H1 (cell line): ENCODE measurements at regions not wholly inside any gene's neighbourhood (a gene's known extent, or its start where the extent isn't known, plus 50 kb on each side); places are given as distances from the start of the nearest gene placed in this dataset.

Experiments used
- CTCF ChIA-PET: fragments of 300-600 bp; sonication (Branson Sonifier 250); formaldehyde crosslinking; loops from one replicate; lab custom pipeline; 2021; ENCODE audit not compliant: partially characterized antibody; lab: Charles Lee
- POLR2A ChIA-PET: fragments of 300-600 bp; sonication (Branson Sonifier 250); formaldehyde crosslinking; loops from one replicate; lab custom pipeline; 2021; ENCODE audit warnings: inconsistent platforms; ENCODE audit not compliant: partially characterized antibody; lab: Charles Lee
- DNase-seq, 2 experiments: peaks; one replicate each; pipeline versions ENCODE4 v3.0.0 to v3.0.0-alpha.2; 2010 to 2022; ENCODE audit warnings: low spot score in 2 of 2, low read depth in 1 of 2, mixed read lengths in 1 of 2
- FAIRE-seq: peaks from 2 replicates; lab custom pipeline; 2011; peaks lifted over from hg19 to GRCh38; lab: Jason Lieb, UNC
- H2AFZ ChIP-seq: 2 replicates; pipeline ENCODE4 v1.8.1; 2012; ENCODE audit warnings: low read length, inconsistent platforms
- H2AK5ac ChIP-seq: 2 replicates; pipeline ENCODE4 v1.6.1; 2013; ENCODE audit warnings: low read depth, low read length
- H2BK120ac ChIP-seq: replicated peaks from 2 replicates; pipeline ENCODE3; 2013; ENCODE audit warnings: low read depth, low read length, inconsistent platforms
- H2BK12ac ChIP-seq: 2 replicates; pipeline ENCODE4 v1.6.1; 2013; ENCODE audit warnings: low read depth, low read length
- H2BK15ac ChIP-seq: 2 replicates; pipeline ENCODE4 v1.6.1; 2013; ENCODE audit warnings: low read length
- H2BK20ac ChIP-seq: 2 replicates; pipeline ENCODE4 v1.6.1; 2013; ENCODE audit warnings: low read length
- H2BK5ac ChIP-seq: 2 replicates; pipeline ENCODE4 v1.6.1; 2013; ENCODE audit warnings: low read depth, low read length
- H3K14ac ChIP-seq: 2 replicates; pipeline ENCODE4 v1.6.1; 2013; ENCODE audit warnings: inconsistent platforms; ENCODE audit not compliant: insufficient read length
- H3K18ac ChIP-seq: 2 replicates; pipeline ENCODE4 v1.6.1; 2013; ENCODE audit warnings: low read length; ENCODE audit errors: extremely low read depth
- H3K23ac ChIP-seq: 2 replicates; pipeline ENCODE4 v1.6.1; 2013; ENCODE audit warnings: inconsistent platforms; ENCODE audit not compliant: insufficient read length
- H3K23me2 ChIP-seq: 2 replicates; pipeline ENCODE4 v1.6.1; 2013; ENCODE audit warnings: low read depth, low read length
- H3K27ac ChIP-seq: 2 replicates; pipeline ENCODE4 v1.6.1; 2011; ENCODE audit warnings: low read depth, low read length, inconsistent platforms
- H3K27me3 ChIP-seq, 4 experiments: replicated peaks in 1 of 4; 1 replicate in 1 of 4; 2 replicates in 3 of 4; pipeline versions ENCODE4 v1.6.1 to v1.8.1; 2011 to 2013; ENCODE audit warnings: low read length in 3 of 4, mild to moderate bottlenecking in 3 of 4, inconsistent platforms in 2 of 4, mixed read lengths in 2 of 4, moderate library complexity in 1 of 4; ENCODE audit not compliant: control insufficient read depth in 3 of 4, insufficient read depth in 3 of 4; ENCODE audit errors: extremely low read depth in 1 of 4
- H3K36me3 ChIP-seq, 4 experiments: 2 replicates each; pipeline versions ENCODE4 v1.6.1 to v1.8.1; 2011 to 2013; ENCODE audit warnings: mild to moderate bottlenecking in 4 of 4, low read length in 3 of 4, moderate library complexity in 2 of 4, control low read depth in 1 of 4, inconsistent platforms in 1 of 4; ENCODE audit not compliant: insufficient read depth in 4 of 4, control insufficient read depth in 2 of 4
- H3K4ac ChIP-seq: replicated peaks from 2 replicates; pipeline ENCODE3; 2013; ENCODE audit warnings: low read length, low read depth, mixed read lengths, inconsistent platforms; ENCODE audit not compliant: insufficient read length
- H3K4me1 ChIP-seq, 4 experiments: replicated peaks in 1 of 4; 1 replicate in 1 of 4; 2 replicates in 3 of 4; pipeline versions ENCODE4 v1.6.1 to v1.8.1; 2011 to 2013; ENCODE audit warnings: low read length in 3 of 4, inconsistent platforms in 2 of 4, mixed read lengths in 1 of 4; ENCODE audit not compliant: insufficient read depth in 4 of 4, control insufficient read depth in 3 of 4
- H3K4me2 ChIP-seq, 2 experiments: 2 replicates each; pipeline versions ENCODE4 v1.6.1 to v1.8.1; 2011 to 2013; ENCODE audit warnings: low read depth in 2 of 2, low read length in 2 of 2, control low read depth in 1 of 2, inconsistent platforms in 1 of 2, mild to moderate bottlenecking in 1 of 2; ENCODE audit not compliant: insufficient read depth in 1 of 2
- H3K4me3 ChIP-seq, 4 experiments: fragments of 200-600, 300-600 bp in 1 of 4; sonication (generic), shearing (Covaris generic), sonication (Bioruptor Twin) in 1 of 4; 2 replicates each; pipeline versions ENCODE4 v1.5.1 to v1.8.1; 2011 to 2016; ENCODE audit warnings: low read length in 4 of 4, low read depth in 3 of 4, control low read depth in 2 of 4, inconsistent platforms in 2 of 4, mild to moderate bottlenecking in 2 of 4, mixed read lengths in 1 of 4, moderate library complexity in 1 of 4; ENCODE audit not compliant: insufficient read depth in 2 of 4; ENCODE audit errors: extremely low read depth in 1 of 4
- H3K56ac ChIP-seq: replicated peaks from 2 replicates; pipeline ENCODE3; 2013; ENCODE audit warnings: low read depth, mild to moderate bottlenecking, mixed read lengths, low read length, inconsistent platforms; ENCODE audit not compliant: insufficient read length
- H3K79me1 ChIP-seq: 2 replicates; pipeline ENCODE4 v1.6.1; 2013; ENCODE audit warnings: low read depth, low read length, control low read depth
- H3K79me2 ChIP-seq, 2 experiments: 2 replicates each; pipeline versions ENCODE4 v1.6.1 to v1.8.1; 2012 to 2013; ENCODE audit warnings: low read length in 2 of 2, mild to moderate bottlenecking in 2 of 2, inconsistent platforms in 1 of 2; ENCODE audit not compliant: insufficient read depth in 2 of 2, control insufficient read depth in 1 of 2
- H3K9ac ChIP-seq, 4 experiments: replicated peaks in 1 of 4; 1 replicate in 1 of 4; 2 replicates in 3 of 4; pipeline versions ENCODE4 v1.6.1 to v1.8.1; 2011 to 2013; ENCODE audit warnings: low read depth in 3 of 4, low read length in 3 of 4, control low read depth in 2 of 4, mild to moderate bottlenecking in 2 of 4, moderate library complexity in 2 of 4, inconsistent platforms in 1 of 4; ENCODE audit errors: extremely low read depth in 1 of 4
- H3K9me3 ChIP-seq, 2 experiments: 2 replicates each; pipeline versions ENCODE4 v1.6.1 to v1.8.1; 2012 to 2013; ENCODE audit warnings: mild to moderate bottlenecking in 2 of 2, moderate library complexity in 2 of 2, control low read depth in 1 of 2, inconsistent platforms in 1 of 2, low read depth in 1 of 2, low read length in 1 of 2, mixed read lengths in 1 of 2; ENCODE audit not compliant: insufficient read depth in 2 of 2
- H4K20me1 ChIP-seq, 2 experiments: replicated peaks in 1 of 2; 2 replicates each; pipeline versions ENCODE3 to v1.8.1; 2011 to 2013; ENCODE audit warnings: inconsistent platforms in 2 of 2, low read length in 2 of 2, mild to moderate bottlenecking in 1 of 2; ENCODE audit not compliant: insufficient read depth in 2 of 2, control insufficient read depth in 1 of 2
- H4K5ac ChIP-seq: 2 replicates; pipeline ENCODE4 v1.6.1; 2013; ENCODE audit warnings: low read length, low read depth, mixed read lengths, inconsistent platforms; ENCODE audit not compliant: insufficient read length
- H4K8ac ChIP-seq: 2 replicates; pipeline ENCODE4 v1.8.0; 2013; ENCODE audit warnings: mild to moderate bottlenecking, moderate library complexity, low read length, inconsistent platforms; ENCODE audit not compliant: insufficient read depth; ENCODE audit errors: extremely low read depth
- H4K91ac ChIP-seq: replicated peaks from 2 replicates; pipeline ENCODE3; 2013; ENCODE audit warnings: low read length, mixed read lengths, inconsistent platforms; ENCODE audit not compliant: insufficient read length
- ASH2L ChIP-seq: fragments of 200-600, 300-600 bp; sonication (generic); IDR thresholded peaks from one replicate; pipeline ENCODE4 v1.7.1; 2017; ENCODE audit warnings: low read length
- BACH1 ChIP-seq: IDR thresholded peaks from 2 replicates; pipeline ENCODE4 v1.6.1; 2012; ENCODE audit warnings: low read length, improper control_type of control experiment
- CBX8 ChIP-seq: fragments of 300-800, 300-1000 bp; sonication (generic); IDR thresholded peaks from 2 replicates; pipeline ENCODE4 v1.7.1; 2016; ENCODE audit warnings: low read depth, low read length, borderline replicate concordance
- NANOG ChIP-seq: IDR thresholded peaks from 2 replicates; pipeline ENCODE4 v1.6.1; 2011; ENCODE audit warnings: low read length, low read depth, mild to moderate bottlenecking, inconsistent platforms; ENCODE audit not compliant: insufficient read depth, poor library complexity, severe bottlenecking
- SP2 ChIP-seq: IDR thresholded peaks from 2 replicates; pipeline ENCODE4 v1.6.1; 2012; ENCODE audit warnings: mild to moderate bottlenecking, low read length, inconsistent platforms
- TBP ChIP-seq: IDR thresholded peaks from 2 replicates; pipeline ENCODE4 v1.6.1; 2011; ENCODE audit warnings: low read depth, low read length, improper control_type of control experiment
- TCF12 ChIP-seq: IDR thresholded peaks from 2 replicates; pipeline ENCODE4 v1.6.1; 2011; ENCODE audit warnings: low read depth, mild to moderate bottlenecking, low read length
- WGBS, 2 experiments: shearing (Covaris generic) in 1 of 2; methylation state at CpG; one replicate each; pipeline versions ENCODE4 v1.1.6 to v1.1.7; 2013 to 2015; ENCODE audit warnings: low lambda C conversion rate in 2 of 2, mixed read lengths in 2 of 2, inconsistent platforms in 1 of 2, low coverage in 1 of 2, missing lambda C conversion rate in 1 of 2; ENCODE audit not compliant: insufficient replicate concordance in 2 of 2, insufficient coverage in 1 of 2, insufficient read length in 1 of 2; ENCODE audit errors: extremely low coverage in 1 of 2, missing lambda C conversion rate in 1 of 2; 5-methylcytosine and 5-hydroxymethylcytosine counted together

DNA sequence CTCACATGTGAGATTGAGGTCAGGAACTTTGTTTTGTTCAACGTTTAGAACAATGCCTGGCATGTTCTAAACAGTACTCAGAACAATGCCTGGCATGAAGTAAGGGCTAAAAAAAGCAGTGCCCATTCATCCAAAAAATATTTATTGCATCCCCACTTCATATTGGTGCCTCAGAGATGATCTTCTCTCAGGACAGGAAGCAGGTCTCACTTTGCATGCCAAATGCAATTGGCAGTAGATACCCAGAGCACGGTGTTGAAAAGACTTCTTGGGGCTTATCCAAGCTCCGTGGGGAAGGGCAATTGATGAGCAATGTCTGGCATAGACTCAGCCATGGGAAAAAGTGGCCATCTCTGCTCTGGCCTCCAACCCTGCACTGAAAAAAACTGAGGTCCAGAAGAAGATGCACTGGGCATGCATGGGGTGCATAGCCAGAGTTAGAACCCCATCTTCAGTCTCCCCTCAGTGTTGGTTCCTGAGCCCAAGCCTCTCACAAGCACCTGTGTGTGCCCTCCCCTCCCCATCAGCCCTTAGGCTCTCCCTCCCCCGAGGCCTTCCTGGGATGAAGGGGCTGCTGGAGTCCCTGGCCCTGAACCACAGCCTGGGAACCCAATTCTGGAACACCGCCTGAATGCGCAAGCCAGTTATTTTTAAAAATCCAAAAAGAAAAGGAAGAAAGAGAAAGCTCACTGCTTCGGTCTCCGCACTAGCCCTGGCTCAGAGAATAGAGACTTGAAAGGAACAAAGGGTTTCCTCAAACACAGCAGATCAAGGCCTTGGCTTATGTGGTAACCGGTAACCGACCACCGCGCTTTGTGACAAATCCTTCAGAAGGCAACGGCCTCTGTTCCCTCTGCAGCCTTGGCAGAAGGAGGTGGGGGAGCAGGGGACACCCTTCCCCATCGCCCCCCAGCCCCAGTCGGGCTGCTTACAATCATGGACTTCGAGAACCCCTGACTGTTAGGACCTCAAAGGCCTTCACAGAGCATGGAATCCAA, 78.5 kb upstream of the SIRPA start:
- H4K5ac ChIP-seq: no peak overlapping the region
- H2AK5ac ChIP-seq: no peak overlapping the region
- H3K18ac ChIP-seq: 0 out of 2 replicates have a peak overlapping the region, but pooled peaks have one; percentile 14
- 0 out of 2 replicates have a peak overlapping the region, but pooled peaks have one; percentile 98 for H2BK12ac ChIP-seq
- peaks cover 5% of the 10 kb centered on the region; the same call in 1 of the 2 replicates for H3K23me2 ChIP-seq
- no peak overlapping the region for H3K23ac ChIP-seq
- H2BK20ac ChIP-seq: no peak overlapping the region
- no peak overlapping the region for H3K56ac ChIP-seq
- WGBS, 2 experiments: 80% methylated on average over 13 of the region's 16 CpGs; no CpG with 5 or more reads in 1 of the 2 experiments
- FAIRE-seq: no peak
- ChIA-PET CTCF (interaction anchor here (1.0 kb wide), 1 partner anchor 33 kb away, joined by 3 read pairs; no protein-coding TSS in a partner anchor), POLR2A (interaction anchor here (1.9 kb wide), 1 partner anchor 11 kb away, joined by 5 read pairs; no protein-coding TSS in a partner anchor)
- H3K27me3 ChIP-seq: no peaks in the 10 kb centered on the region; a peak in 1 of 7 replicates
- no peak overlapping the region for H3K14ac ChIP-seq
- peaks cover 8 to 31% (median 20%) of the 10 kb centered on the region in 4 experiments for H3K4me1 ChIP-seq
- no peak overlapping the region for H3K4me3 ChIP-seq
- no peak overlapping the region for H2BK15ac ChIP-seq
- no peak overlapping the region for H4K8ac ChIP-seq
- H3K27ac ChIP-seq: no peak overlapping the region
- H4K20me1 ChIP-seq: no peaks in the 10 kb centered on the region
- no peaks in the 10 kb centered on the region for H3K36me3 ChIP-seq
- H3K4ac ChIP-seq: no peak overlapping the region
- no peak overlapping the region for H2AFZ ChIP-seq
- no peaks in the 10 kb centered on the region for H3K79me2 ChIP-seq
- no peak for DNase-seq
- no peak overlapping the region for H2BK5ac ChIP-seq
- no peak overlapping the region for H2BK120ac ChIP-seq
- no peak overlapping the region for H4K91ac ChIP-seq
- H3K9me3 ChIP-seq: no peaks in the 10 kb centered on the region
- no peak overlapping the region for H3K9ac ChIP-seq
- no peak overlapping the region for H3K4me2 ChIP-seq
- H3K79me1 ChIP-seq: no peaks in the 10 kb centered on the region
- TF ChIP-seq SP2: no peak
- no peak for TF ChIP-seq NANOG
- TF ChIP-seq CBX8: no peak
- no peak for TF ChIP-seq ASH2L
- TF ChIP-seq TBP: no peak
- TF ChIP-seq TCF12: no peak
- no peak for TF ChIP-seq BACH1
